MM.1S (cell line): ENCODE measurements at regions not wholly inside any gene's neighbourhood (a gene's known extent, or its start where the extent isn't known, plus 50 kb on each side); places are given as distances from the start of the nearest gene placed in this dataset.
"Not testable (repeated sequence)": the region's sequence is repeated elsewhere in the genome, so short reads cannot be mapped to it uniquely, and the experiment has no call there.

Source experiments
- DNase-seq: peaks from one replicate; pipeline ENCODE4 v3.0.0-alpha.2; 2015
- H2AFZ ChIP-seq: fragments of 300-600 bp; sonication (generic); 2 replicates; pipeline ENCODE4 v1.6.0; 2016; ENCODE audit warnings: antibody characterized with exemption, low read length
- H3F3A ChIP-seq: fragments of 300-600 bp; sonication (generic); 2 replicates; pipeline ENCODE4 v1.6.1; 2016; ENCODE audit warnings: mild to moderate bottlenecking, antibody characterized with exemption, low read length, moderate library complexity, mixed read lengths; ENCODE audit not compliant: insufficient read depth
- H3K27ac ChIP-seq: fragments of 300-600 bp; sonication (generic); 2 replicates; pipeline ENCODE4 v1.5.1; 2016; ENCODE audit warnings: mild to moderate bottlenecking, low read length
- H3K27me3 ChIP-seq: fragments of 300-600 bp; sonication (generic); replicated peaks from 2 replicates; pipeline ENCODE4 v1.6.0; 2016; ENCODE audit warnings: low read length; ENCODE audit not compliant: insufficient read depth
- H3K36me3 ChIP-seq: fragments of 300-600 bp; sonication (generic); replicated peaks from 2 replicates; pipeline ENCODE4 v1.6.1; 2016; ENCODE audit warnings: mild to moderate bottlenecking, low read length, mixed read lengths; ENCODE audit not compliant: insufficient read depth
- H3K4me1 ChIP-seq: fragments of 300-600 bp; sonication (generic); 2 replicates; pipeline ENCODE4 v1.6.1; 2016; ENCODE audit warnings: low read length, mixed read lengths
- H3K4me2 ChIP-seq: fragments of 300-600 bp; sonication (generic); 2 replicates; pipeline ENCODE4 v1.6.0; 2016; ENCODE audit warnings: low read depth, low read length
- H3K4me3 ChIP-seq: fragments of 300-600 bp; sonication (generic); 2 replicates; pipeline ENCODE4 v1.5.1; 2016; ENCODE audit warnings: low read length, mixed read lengths
- H3K79me2 ChIP-seq: fragments of 300-600 bp; sonication (generic); 2 replicates; pipeline ENCODE4 v1.6.1; 2016; ENCODE audit warnings: mixed run types, low read length, mixed read lengths
- H3K9ac ChIP-seq: fragments of 300-600 bp; sonication (generic); 2 replicates; pipeline ENCODE4 v1.6.1; 2016; ENCODE audit warnings: low read length, mixed read lengths
- H3K9me2 ChIP-seq: fragments of 300-600 bp; sonication (generic); replicated peaks from 2 replicates; pipeline ENCODE4 v1.6.1; 2016; ENCODE audit warnings: mild to moderate bottlenecking, low read length, mixed read lengths; ENCODE audit not compliant: insufficient read depth
- H3K9me3 ChIP-seq: fragments of 300-600 bp; sonication (generic); replicated peaks from 2 replicates; pipeline ENCODE4 v1.6.1; 2016; ENCODE audit warnings: mild to moderate bottlenecking, low read length, mixed read lengths; ENCODE audit not compliant: insufficient read depth
- H4K20me1 ChIP-seq: fragments of 300-600 bp; sonication (generic); 2 replicates; pipeline ENCODE4 v1.6.1; 2016; ENCODE audit warnings: mild to moderate bottlenecking, low read length, moderate library complexity, mixed read lengths; ENCODE audit not compliant: insufficient read depth
- EZH2 ChIP-seq: fragments of 300-600 bp; sonication (generic); optimal IDR thresholded peaks from 2 replicates; pipeline ENCODE3; 2017; ENCODE audit warnings: low read depth, mild to moderate bottlenecking, antibody characterized with exemption, low read length, mixed read lengths
- EZH2phosphoT487 ChIP-seq: fragments of 300-600 bp; sonication (generic); IDR thresholded peaks from 2 replicates; pipeline ENCODE4 v1.6.1; 2018; ENCODE audit warnings: antibody characterized with exemption, low read length
- TF ChIP-seq, protein P1 (sequence below): fragments of 300-600 bp; sonication (generic); IDR thresholded peaks from 2 replicates; pipeline ENCODE4 v1.5.1; 2016; ENCODE audit warnings: antibody characterized with exemption, low read length, mixed read lengths

DNA sequence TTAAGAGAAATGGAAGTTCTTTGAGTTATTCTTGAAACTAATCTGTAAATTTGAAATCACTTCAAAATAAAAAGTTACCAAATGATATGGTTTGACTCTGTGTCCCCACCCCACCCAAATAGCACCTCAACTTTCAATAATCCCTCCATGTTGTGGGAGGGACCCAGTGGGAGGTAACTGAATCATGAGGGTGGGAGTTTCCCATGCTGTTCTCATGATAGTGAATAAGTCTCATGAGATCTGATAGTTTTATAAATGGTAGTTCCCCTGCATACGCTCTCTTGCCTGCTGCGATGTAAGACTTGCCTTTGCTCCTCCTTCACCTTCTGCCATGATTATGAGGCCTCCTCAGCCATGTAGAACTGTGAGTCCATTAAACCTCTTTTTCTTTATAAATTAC, 690.7 kb upstream of the ZNF385D start:
- TF ChIP-seq EZH2 = no peak
- TF ChIP-seq, protein P1, sequence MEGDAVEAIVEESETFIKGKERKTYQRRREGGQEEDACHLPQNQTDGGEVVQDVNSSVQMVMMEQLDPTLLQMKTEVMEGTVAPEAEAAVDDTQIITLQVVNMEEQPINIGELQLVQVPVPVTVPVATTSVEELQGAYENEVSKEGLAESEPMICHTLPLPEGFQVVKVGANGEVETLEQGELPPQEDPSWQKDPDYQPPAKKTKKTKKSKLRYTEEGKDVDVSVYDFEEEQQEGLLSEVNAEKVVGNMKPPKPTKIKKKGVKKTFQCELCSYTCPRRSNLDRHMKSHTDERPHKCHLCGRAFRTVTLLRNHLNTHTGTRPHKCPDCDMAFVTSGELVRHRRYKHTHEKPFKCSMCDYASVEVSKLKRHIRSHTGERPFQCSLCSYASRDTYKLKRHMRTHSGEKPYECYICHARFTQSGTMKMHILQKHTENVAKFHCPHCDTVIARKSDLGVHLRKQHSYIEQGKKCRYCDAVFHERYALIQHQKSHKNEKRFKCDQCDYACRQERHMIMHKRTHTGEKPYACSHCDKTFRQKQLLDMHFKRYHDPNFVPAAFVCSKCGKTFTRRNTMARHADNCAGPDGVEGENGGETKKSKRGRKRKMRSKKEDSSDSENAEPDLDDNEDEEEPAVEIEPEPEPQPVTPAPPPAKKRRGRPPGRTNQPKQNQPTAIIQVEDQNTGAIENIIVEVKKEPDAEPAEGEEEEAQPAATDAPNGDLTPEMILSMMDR = no peak
- TF ChIP-seq EZH2phosphoT487 = no peak
- Histone ChIP-seq H4K20me1 (no peaks in the 10 kb centered on the region), H3K9ac (no peak overlapping the region), H3K79me2 (no peaks in the 10 kb centered on the region), H3K9me3 (no peaks in the 10 kb centered on the region), H3K27me3 (no peaks in the 10 kb centered on the region), H3K36me3 (no peaks in the 10 kb centered on the region), H3K4me3 (no peak overlapping the region), H3K27ac (no peak overlapping the region), H3K4me2 (no peak overlapping the region), H3K9me2 (no peaks in the 10 kb centered on the region), H3F3A (no peaks in the 10 kb centered on the region), H3K4me1 (no peaks in the 10 kb centered on the region), H2AFZ (no peak overlapping the region)
- no peak for DNase-seq

DNA sequence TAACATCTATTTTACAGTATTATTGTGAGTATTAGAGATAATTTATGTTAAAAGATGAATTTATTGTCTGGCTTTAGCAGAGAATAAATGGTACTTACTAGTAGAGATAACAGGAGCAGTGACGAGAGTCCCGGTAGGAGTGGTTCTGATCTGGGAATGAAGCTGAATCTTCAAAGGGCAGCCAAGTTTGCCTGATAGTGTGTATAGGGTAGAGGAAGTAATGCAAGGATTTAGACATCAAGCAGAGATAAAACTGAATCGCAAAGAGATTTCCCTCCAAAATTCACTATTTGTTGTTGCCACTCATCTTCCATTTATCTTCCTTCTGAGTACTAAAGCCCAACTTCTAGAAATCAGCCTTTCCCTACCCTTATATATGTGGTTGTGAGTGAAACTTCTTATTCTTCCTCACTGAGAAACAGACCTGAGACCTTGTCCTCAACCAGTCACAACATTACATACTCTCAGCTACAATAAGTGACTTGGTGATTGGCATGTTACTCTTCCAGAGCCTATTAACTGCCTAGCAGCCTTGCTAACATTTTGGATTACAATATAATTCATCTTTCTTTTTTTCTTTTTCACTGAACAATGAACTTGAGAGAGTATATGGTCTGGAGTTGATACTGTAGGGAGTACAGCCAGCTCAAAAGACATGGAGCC, 692.7 kb upstream of the ZNF385D start:
- DNase-seq = no peak
- Histone ChIP-seq H3K27ac (no peak overlapping the region), H2AFZ (no peak overlapping the region), H3K9me2 (no peaks in the 10 kb centered on the region), H3F3A (no peaks in the 10 kb centered on the region), H3K9ac (no peak overlapping the region), H4K20me1 (no peaks in the 10 kb centered on the region), H3K4me2 (no peak overlapping the region), H3K79me2 (no peaks in the 10 kb centered on the region), H3K9me3 (no peaks in the 10 kb centered on the region), H3K36me3 (no peaks in the 10 kb centered on the region), H3K4me3 (no peak overlapping the region), H3K4me1 (no peaks in the 10 kb centered on the region), H3K27me3 (no peaks in the 10 kb centered on the region)
- TF ChIP-seq, protein P1 = no peak
- no peak for TF ChIP-seq EZH2
- TF ChIP-seq EZH2phosphoT487 = no peak

DNA sequence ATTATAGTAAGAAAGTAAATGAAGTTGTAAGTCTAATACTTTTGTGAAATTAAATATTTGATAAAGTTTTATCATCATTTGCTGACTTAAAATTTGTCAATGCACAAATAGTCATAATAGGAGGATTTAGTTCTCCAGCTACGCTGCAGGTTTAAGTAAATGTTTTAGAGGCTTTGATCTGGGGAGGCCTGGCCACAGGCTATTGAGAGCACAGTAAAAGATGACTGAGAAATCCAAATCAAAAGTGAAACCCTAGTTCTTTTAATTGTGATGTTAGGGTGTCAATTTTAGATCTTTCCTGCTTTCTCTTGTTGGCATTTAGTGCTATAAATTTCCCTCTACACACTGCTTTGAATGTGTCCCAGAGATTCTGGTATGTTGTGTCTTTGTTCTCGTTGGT, 694.3 kb upstream of the ZNF385D start:
- not testable (repeated sequence) for H3K4me1 ChIP-seq, H3K27ac ChIP-seq, H3K9me3 ChIP-seq, H3K36me3 ChIP-seq, H3K4me3 ChIP-seq, H3K27me3 ChIP-seq, H3K9me2 ChIP-seq, H3K9ac ChIP-seq, H3F3A ChIP-seq, H2AFZ ChIP-seq, H4K20me1 ChIP-seq, H3K79me2 ChIP-seq
- peak; percentile 60 for DNase-seq
- peak overlapping the region; percentile 27; the same call in 1 of the 2 replicates for H3K4me2 ChIP-seq

DNA sequence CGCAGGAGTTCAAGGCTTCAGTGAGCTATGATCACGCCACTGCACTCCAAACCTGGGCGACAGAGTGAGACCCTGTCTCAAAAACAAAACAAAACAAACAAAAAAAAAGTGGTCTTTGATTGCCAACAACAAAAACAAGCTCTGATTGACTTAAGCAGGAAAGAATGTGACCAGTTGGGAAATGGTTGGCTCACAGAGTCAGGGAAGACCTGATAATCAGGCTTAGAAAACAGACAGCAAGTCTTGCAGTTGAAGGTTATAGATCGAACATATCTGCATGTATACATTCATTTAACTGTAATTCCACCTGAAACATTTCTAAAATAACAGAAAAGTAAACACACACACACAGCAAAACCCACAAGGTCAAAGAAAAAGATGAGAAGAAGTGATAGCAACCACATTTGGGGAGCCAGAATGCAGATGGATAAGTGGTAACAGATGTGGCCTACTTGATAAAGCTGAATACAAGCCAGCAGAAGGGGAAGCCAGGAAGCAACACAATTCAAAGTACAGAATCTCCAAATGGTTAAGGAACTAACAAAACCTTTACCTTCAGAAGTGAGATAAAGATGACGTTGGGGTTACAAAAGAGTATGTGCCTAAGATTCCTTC, 699.9 kb upstream of the ZNF385D start:
- no peaks in the 10 kb centered on the region for H3K79me2 ChIP-seq
- TF ChIP-seq EZH2phosphoT487 (no peak), EZH2 (no peak)
- TF ChIP-seq, protein P1 = no peak
- DNase-seq = no peak
- no peaks in the 10 kb centered on the region for H3K9me3 ChIP-seq
- H3K27me3 ChIP-seq = no peaks in the 10 kb centered on the region
- no peak overlapping the region for H2AFZ ChIP-seq
- H3K9me2 ChIP-seq = no peaks in the 10 kb centered on the region
- no peak overlapping the region for H3K4me2 ChIP-seq
- H4K20me1 ChIP-seq = no peaks in the 10 kb centered on the region
- no peaks in the 10 kb centered on the region for H3K4me1 ChIP-seq
- H3K9ac ChIP-seq = no peak overlapping the region
- H3K36me3 ChIP-seq = no peaks in the 10 kb centered on the region
- no peak overlapping the region for H3K4me3 ChIP-seq
- H3K27ac ChIP-seq = no peak overlapping the region
- H3F3A ChIP-seq = no peaks in the 10 kb centered on the region
